GM23248 (cell line): ENCODE measurements at regions not wholly inside any gene's neighbourhood (a gene's known extent, or its start where the extent isn't known, plus 50 kb on each side); places are given as distances from the start of the nearest gene placed in this dataset.

Experiments used
- DNase-seq: peaks from one replicate; pipeline ENCODE4 v3.0.0-alpha.2; 2015
- H2AFZ ChIP-seq: fragments of 200-600 bp; sonication (generic); 2 replicates; pipeline ENCODE4 v1.6.1; 2016; ENCODE audit warnings: antibody characterized with exemption
- H3F3A ChIP-seq: fragments of 200-600 bp; sonication (generic); 2 replicates; pipeline ENCODE4 v1.6.1; 2016; ENCODE audit warnings: mild to moderate bottlenecking, antibody characterized with exemption, mixed run types; ENCODE audit not compliant: insufficient read depth
- H3K27ac ChIP-seq: fragments of 200-600 bp; sonication (generic); 2 replicates; pipeline ENCODE4 v1.5.1; 2016; ENCODE audit warnings: mild to moderate bottlenecking
- H3K27me3 ChIP-seq: fragments of 200-600 bp; sonication (generic); replicated peaks from 2 replicates; pipeline ENCODE4 v1.6.1; 2016; ENCODE audit warnings: mild to moderate bottlenecking; ENCODE audit not compliant: insufficient read depth
- H3K36me3 ChIP-seq: fragments of 200-600 bp; sonication (generic); 2 replicates; pipeline ENCODE4 v1.6.1; 2016; ENCODE audit warnings: low read depth, mild to moderate bottlenecking
- H3K4me1 ChIP-seq: fragments of 200-600 bp; sonication (generic); 2 replicates; pipeline ENCODE4 v1.6.1; 2016; ENCODE audit warnings: mild to moderate bottlenecking; ENCODE audit not compliant: insufficient read depth
- H3K4me2 ChIP-seq: fragments of 200-600 bp; sonication (generic); one replicate; pipeline ENCODE4 v1.6.1; 2016; ENCODE audit warnings: mild to moderate bottlenecking; ENCODE audit not compliant: unreplicated experiment
- H3K4me3 ChIP-seq: fragments of 200-600 bp; sonication (generic); 2 replicates; pipeline ENCODE4 v1.5.1; 2016; ENCODE audit warnings: mild to moderate bottlenecking
- H3K79me2 ChIP-seq: fragments of 200-600 bp; sonication (generic); 2 replicates; pipeline ENCODE4 v1.6.1; 2016; ENCODE audit warnings: mild to moderate bottlenecking; ENCODE audit not compliant: insufficient read depth
- H3K9ac ChIP-seq: fragments of 200-600 bp; sonication (generic); 2 replicates; pipeline ENCODE4 v1.6.1; 2016; ENCODE audit warnings: mild to moderate bottlenecking
- H3K9me2 ChIP-seq: fragments of 200-600 bp; sonication (generic); 2 replicates; pipeline ENCODE4 v1.6.1; 2016; ENCODE audit warnings: mixed run types, mild to moderate bottlenecking, moderate library complexity; ENCODE audit not compliant: insufficient read depth
- H3K9me3 ChIP-seq: fragments of 200-600 bp; sonication (generic); one replicate; pipeline ENCODE4 v1.6.1; 2017; ENCODE audit warnings: low read depth
- H4K20me1 ChIP-seq: fragments of 200-600 bp; sonication (generic); 2 replicates; pipeline ENCODE4 v1.6.0; 2016; ENCODE audit not compliant: insufficient read depth
- EZH2 ChIP-seq: fragments of 200-600 bp; sonication (generic); IDR thresholded peaks from 2 replicates; pipeline ENCODE4 v1.6.1; 2018; ENCODE audit warnings: antibody characterized with exemption, mild to moderate bottlenecking; ENCODE audit not compliant: insufficient read depth, poor library complexity, severe bottlenecking
- EZH2phosphoT487 ChIP-seq: fragments of 200-600 bp; sonication (generic); IDR thresholded peaks from 2 replicates; pipeline ENCODE4 v1.6.1; 2018; ENCODE audit warnings: antibody characterized with exemption, moderate library complexity, mild to moderate bottlenecking, low read depth; ENCODE audit not compliant: insufficient read depth
- WGBS, 2 experiments: methylation state at CpG; one replicate each; pipeline ENCODE4 v1.1.6; 2015 to 2017; ENCODE audit warnings: low lambda C conversion rate in 2 of 2, low coverage in 1 of 2; ENCODE audit errors: missing lambda C conversion rate in 2 of 2; 5-methylcytosine and 5-hydroxymethylcytosine counted together
- in situ Hi-C: fragments of 300-500 bp; cut with MboI; formaldehyde crosslinking; loops from 2 replicates; pipeline ENCODE4 v1.15.0; 2020

DNA sequence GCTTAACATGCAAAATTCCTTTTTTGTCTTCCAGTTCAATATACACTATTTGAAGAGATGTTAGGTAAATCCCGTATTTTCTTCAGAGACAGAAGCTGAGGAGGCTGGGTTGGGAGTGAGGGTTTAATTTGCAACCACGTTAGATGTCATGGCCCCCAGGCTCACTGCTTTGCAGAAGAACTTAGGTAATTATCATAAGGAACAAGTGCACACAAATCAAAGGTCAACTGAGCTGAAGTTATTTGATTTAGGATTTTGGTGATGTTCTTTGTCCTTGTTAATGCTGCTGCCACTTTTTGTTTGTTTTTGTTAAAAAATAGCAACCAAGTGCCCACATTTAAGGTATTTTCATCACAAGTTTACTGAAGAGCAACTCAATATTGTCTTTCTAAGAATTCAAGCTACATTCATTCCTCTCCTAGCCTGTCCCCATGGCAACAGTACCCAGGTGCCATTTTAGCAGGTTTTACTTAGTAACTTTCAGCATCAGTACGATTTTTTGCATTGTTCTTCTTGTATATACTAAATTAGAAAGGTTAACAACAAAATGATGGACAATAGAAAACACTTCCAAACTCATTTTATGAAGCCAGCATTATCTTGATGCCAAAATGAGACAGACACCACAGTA is 62.9 kb upstream of the NDUFV2 start:
- Histone ChIP-seq H3K27me3 (no peaks in the 10 kb centered on the region), H3K9me2 (no peaks in the 10 kb centered on the region), H3K79me2 (no peaks in the 10 kb centered on the region), H3K4me3 (no peak overlapping the region), H3K4me2 (no peak overlapping the region), H3K4me1 (peaks cover 9% of the 10 kb centered on the region), H3K9ac (no peak overlapping the region), H3F3A (peaks cover 10% of the 10 kb centered on the region), H2AFZ (no peak overlapping the region), H3K9me3 (no peaks in the 10 kb centered on the region), H4K20me1 (no peaks in the 10 kb centered on the region), H3K36me3 (no peaks in the 10 kb centered on the region), H3K27ac (no peak overlapping the region)
- in situ Hi-C loops: no loop called here
- no peak for TF ChIP-seq EZH2
- no peak for TF ChIP-seq EZH2phosphoT487
- WGBS, 2 experiments: 90 to 95% methylated on average over 3 of the region's 3 CpGs
- DNase-seq: no peak

DNA sequence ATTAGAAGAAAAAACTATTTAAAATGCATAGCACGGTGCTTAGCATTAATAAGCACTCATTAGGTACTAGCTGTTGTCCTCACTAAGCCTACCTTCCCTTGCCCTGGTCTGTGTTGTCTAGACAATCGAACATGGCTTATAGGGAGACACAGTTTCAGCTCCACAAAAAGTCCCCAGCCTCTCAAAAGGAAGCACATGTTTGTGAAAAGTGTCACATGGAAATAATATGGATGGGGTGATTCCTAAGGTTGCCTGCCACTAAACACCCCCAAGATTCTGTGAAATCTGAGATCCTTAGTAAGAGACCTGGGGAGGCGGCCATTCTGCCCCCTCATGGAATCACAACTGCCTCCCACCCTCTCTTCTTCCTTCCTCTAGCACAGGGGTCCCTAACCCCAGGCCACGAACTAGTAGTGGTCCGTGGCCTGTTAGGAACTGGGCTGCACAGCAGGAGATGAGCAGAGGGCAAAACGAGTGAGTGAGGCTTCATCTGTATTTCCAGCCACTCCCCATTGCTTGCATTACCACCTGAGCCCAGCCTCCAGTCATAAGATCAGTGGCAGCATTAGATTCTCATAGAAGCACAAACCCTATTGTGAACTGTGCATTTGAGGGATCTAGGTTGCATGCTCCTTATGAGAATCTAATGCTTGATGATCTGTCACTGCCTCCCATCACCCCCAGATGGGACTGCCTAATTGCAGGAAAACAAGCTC is 59.6 kb upstream of the NDUFV2 start:
- TF ChIP-seq EZH2 (no peak), EZH2phosphoT487 (no peak)
- Histone ChIP-seq H3K4me3 (no peak overlapping the region), H3K27ac (no peak overlapping the region), H3K4me1 (peaks cover 11% of the 10 kb centered on the region), H3K79me2 (no peaks in the 10 kb centered on the region), H3K36me3 (no peaks in the 10 kb centered on the region), H3K27me3 (no peaks in the 10 kb centered on the region), H3K4me2 (no peak overlapping the region), H3K9me3 (no peaks in the 10 kb centered on the region), H3K9me2 (no peaks in the 10 kb centered on the region), H2AFZ (no peak overlapping the region), H3K9ac (no peak overlapping the region), H4K20me1 (no peaks in the 10 kb centered on the region), H3F3A (peaks cover 8% of the 10 kb centered on the region)
- in situ Hi-C loops: no loop called here
- WGBS, 2 experiments: 78 to 80% methylated on average over 6 of the region's 6 CpGs
- no peak for DNase-seq

DNA sequence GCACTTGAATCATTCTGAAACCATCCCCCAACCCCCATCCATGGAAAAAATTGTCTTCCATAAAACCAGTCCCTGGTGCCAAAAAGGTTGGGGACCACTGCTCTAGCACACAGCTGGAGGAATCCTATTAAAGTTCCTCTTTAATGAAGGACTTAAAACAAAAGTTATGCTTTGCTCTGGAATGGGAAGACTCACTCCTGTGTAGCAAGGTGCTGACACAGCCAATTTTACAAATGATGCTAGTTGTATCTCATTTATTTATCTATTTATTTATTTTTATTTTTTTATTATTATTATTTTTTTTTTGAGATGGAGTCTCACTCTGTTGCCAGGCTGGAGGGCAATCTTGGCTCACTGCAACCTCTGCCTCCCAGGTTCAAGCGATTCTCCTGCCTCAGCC is 58.9 kb upstream of the NDUFV2 start:
- Histone ChIP-seq H4K20me1 (no peaks in the 10 kb centered on the region), H3F3A (peaks cover 8% of the 10 kb centered on the region; the same call in 1 of the 2 replicates), H2AFZ (no peak overlapping the region), H3K4me3 (no peak overlapping the region), H3K9me2 (no peaks in the 10 kb centered on the region), H3K4me1 (peaks cover 9% of the 10 kb centered on the region), H3K27ac (no peak overlapping the region), H3K79me2 (no peaks in the 10 kb centered on the region), H3K9ac (no peak overlapping the region), H3K36me3 (no peaks in the 10 kb centered on the region), H3K4me2 (no peak overlapping the region), H3K9me3 (no peaks in the 10 kb centered on the region), H3K27me3 (no peaks in the 10 kb centered on the region)
- TF ChIP-seq EZH2: no peak
- no peak for TF ChIP-seq EZH2phosphoT487
- DNase-seq: no peak
- WGBS, 2 experiments: 91 to 95% methylated on average over 1 of the region's 1 CpG
- in situ Hi-C loops: no loop called here

DNA sequence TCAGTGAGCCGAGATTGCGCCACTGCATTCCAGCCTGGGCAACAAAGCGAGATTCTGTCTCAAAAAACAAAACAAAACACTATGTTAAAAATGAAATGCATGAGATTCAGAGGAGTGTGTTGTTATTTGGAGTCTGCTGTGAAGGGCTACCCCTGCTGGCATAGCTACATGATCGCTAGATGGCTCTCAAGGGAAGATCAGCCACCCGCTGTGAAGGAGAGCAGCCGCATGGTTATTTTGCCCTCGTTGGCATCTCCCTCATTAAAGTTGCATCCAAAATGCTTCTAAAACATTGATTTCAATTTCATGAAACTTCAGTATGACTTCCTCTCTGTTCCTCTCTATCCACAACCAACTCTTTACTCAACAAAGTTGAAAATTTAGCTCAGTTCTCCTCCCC is 54.8 kb upstream of the NDUFV2 start:
- TF ChIP-seq EZH2 (no peak), EZH2phosphoT487 (no peak)
- DNase-seq: no peak
- WGBS, 2 experiments: 73% methylated on average over 7 of the region's 7 CpGs
- Histone ChIP-seq H3K4me1 (0 out of 2 replicates have a peak, but pooled peaks cover 13% of the 10 kb centered on the region), H3K27ac (no peak overlapping the region), H3K9me2 (no peaks in the 10 kb centered on the region), H3F3A (peaks cover 21% of the 10 kb centered on the region; the same call in 1 of the 2 replicates), H3K36me3 (no peaks in the 10 kb centered on the region), H3K4me3 (no peak overlapping the region), H3K27me3 (no peaks in the 10 kb centered on the region), H3K4me2 (no peak overlapping the region), H3K9me3 (no peaks in the 10 kb centered on the region), H4K20me1 (no peaks in the 10 kb centered on the region), H2AFZ (no peak overlapping the region), H3K9ac (no peak overlapping the region), H3K79me2 (no peaks in the 10 kb centered on the region)
- in situ Hi-C loops: no loop called here
